Karpas-422 (cell line): ENCODE measurements at regions not wholly inside any gene's neighbourhood (a gene's known extent, or its start where the extent isn't known, plus 50 kb on each side); places are given as distances from the start of the nearest gene placed in this dataset.
A peak's percentile ranks its signal among the peaks of the same experiment; 100 is the strongest.
"Not testable (repeated sequence)": the region's sequence is repeated elsewhere in the genome, so short reads cannot be mapped to it uniquely, and the experiment has no call there.

Source experiments
- DNase-seq: peaks from one replicate; pipeline ENCODE4 v3.0.0-alpha.2; 2015
- H2AFZ ChIP-seq: fragments of 200-600 bp; sonication (generic); 2 replicates; pipeline ENCODE4 v1.6.1; 2014; ENCODE audit warnings: antibody characterized with exemption, low read length, mixed read lengths
- H3K27ac ChIP-seq: fragments of 200-600 bp; sonication (generic); 2 replicates; pipeline ENCODE4 v1.5.1; 2014; ENCODE audit warnings: mild to moderate bottlenecking, low read length, moderate library complexity
- H3K27me3 ChIP-seq: fragments of 200-600 bp; sonication (generic); 2 replicates; pipeline ENCODE4 v1.6.1; 2014; ENCODE audit warnings: low read length, mixed read lengths
- H3K36me3 ChIP-seq: fragments of 200-600 bp; sonication (generic); 2 replicates; pipeline ENCODE4 v1.6.1; 2014; ENCODE audit warnings: low read length, mixed read lengths; ENCODE audit not compliant: insufficient read depth
- H3K4me1 ChIP-seq: fragments of 200-600 bp; sonication (generic); 2 replicates; pipeline ENCODE4 v1.6.1; 2014; ENCODE audit warnings: mild to moderate bottlenecking, low read length, mixed read lengths
- H3K4me2 ChIP-seq: fragments of 200-600 bp; sonication (generic); 2 replicates; pipeline ENCODE4 v1.6.1; 2014; ENCODE audit warnings: low read length, low read depth, mild to moderate bottlenecking; ENCODE audit not compliant: poor library complexity, severe bottlenecking
- H3K4me3 ChIP-seq: fragments of 200-600 bp; sonication (generic); 2 replicates; pipeline ENCODE4 v1.5.1; 2014; ENCODE audit warnings: mild to moderate bottlenecking, antibody characterized with exemption, low read length, mixed read lengths
- H3K79me2 ChIP-seq: fragments of 200-600 bp; sonication (generic); 2 replicates; pipeline ENCODE4 v1.6.1; 2014; ENCODE audit warnings: mild to moderate bottlenecking, low read length, mixed read lengths
- H3K9ac ChIP-seq: fragments of 200-600 bp; sonication (generic); 2 replicates; pipeline ENCODE4 v1.6.0; 2014; ENCODE audit warnings: low read length
- H3K9me2 ChIP-seq: fragments of 200-600 bp; sonication (generic), shearing (Covaris generic); replicated peaks from 2 replicates; pipeline ENCODE4 v1.6.0; 2014; ENCODE audit warnings: mild to moderate bottlenecking, low read length, moderate library complexity; ENCODE audit not compliant: insufficient read depth
- H3K9me3 ChIP-seq: fragments of 300-700, 200-600 bp; sonication (generic); 2 replicates; pipeline ENCODE4 v1.6.1; 2014; ENCODE audit warnings: low read length, mixed read lengths
- H4K20me1 ChIP-seq: fragments of 200-600 bp; sonication (generic); 2 replicates; pipeline ENCODE4 v1.6.1; 2014; ENCODE audit warnings: mild to moderate bottlenecking, antibody characterized with exemption, low read length, low read depth; ENCODE audit not compliant: insufficient read depth

DNA sequence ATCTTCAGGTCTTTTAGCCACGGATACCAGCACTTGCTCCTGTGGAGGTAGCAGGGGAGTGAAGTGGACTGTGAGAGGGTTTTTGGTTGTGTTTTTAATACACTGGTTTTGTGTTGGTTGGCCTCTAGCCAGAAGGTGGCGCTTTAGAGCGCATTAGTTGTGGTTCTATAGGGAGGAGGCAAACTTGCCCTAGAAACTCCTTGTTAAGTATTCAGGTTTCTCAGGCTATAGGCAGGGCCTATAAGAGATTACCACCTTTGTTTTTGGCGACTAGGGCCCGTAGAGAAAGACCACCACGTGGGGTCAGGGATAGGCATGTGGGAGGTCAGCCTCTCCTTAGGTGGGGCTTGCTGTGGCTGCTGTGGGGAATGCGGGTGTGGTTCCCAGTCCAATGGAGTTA lies 221.6 kb upstream of the SPANXN4 start:
- Histone ChIP-seq H2AFZ (no peak overlapping the region), H3K9me3 (peaks cover 29% of the 10 kb centered on the region), H3K36me3 (no peaks in the 10 kb centered on the region), H3K27ac (no peak overlapping the region), H3K27me3 (no peaks in the 10 kb centered on the region), H3K4me2 (no peak overlapping the region), H3K9me2 (no peaks in the 10 kb centered on the region), H3K79me2 (no peaks in the 10 kb centered on the region), H3K4me1 (no peaks in the 10 kb centered on the region), H4K20me1 (no peaks in the 10 kb centered on the region), H3K9ac (no peak overlapping the region), H3K4me3 (no peak overlapping the region)
- peak; percentile 42 for DNase-seq

DNA sequence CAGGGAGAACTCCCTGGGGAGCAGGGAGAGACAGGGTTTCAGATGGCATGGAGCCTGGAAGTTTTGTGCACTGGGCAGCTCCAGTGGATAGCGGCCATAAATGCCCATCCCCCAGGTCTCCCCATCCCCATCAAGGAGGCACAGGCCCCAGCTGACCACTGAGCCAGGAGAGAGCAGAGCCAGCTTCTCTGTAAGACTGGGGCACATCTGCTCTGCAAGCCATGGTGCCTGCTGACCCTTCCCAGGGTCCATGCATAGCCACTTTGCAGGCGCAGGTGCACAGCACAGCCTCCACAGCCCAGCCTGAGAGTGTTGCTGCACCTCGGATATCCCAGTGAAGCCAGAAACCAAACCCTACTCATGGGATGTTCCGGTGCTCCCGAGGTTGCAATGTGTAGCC lies 206.3 kb upstream of the SPANXN4 start:
- no peak overlapping the region for H3K9ac ChIP-seq
- no peak for DNase-seq
- H3K36me3 ChIP-seq, result no peaks in the 10 kb centered on the region
- no peaks in the 10 kb centered on the region for H3K79me2 ChIP-seq
- H3K9me3 ChIP-seq, result peaks cover 26% of the 10 kb centered on the region
- no peak overlapping the region for H3K4me2 ChIP-seq
- H4K20me1 ChIP-seq, result no peaks in the 10 kb centered on the region
- H3K27ac ChIP-seq, result no peak overlapping the region
- H3K9me2 ChIP-seq, result no peaks in the 10 kb centered on the region
- H3K27me3 ChIP-seq, result no peaks in the 10 kb centered on the region
- no peak overlapping the region for H2AFZ ChIP-seq
- H3K4me1 ChIP-seq, result no peaks in the 10 kb centered on the region
- no peak overlapping the region for H3K4me3 ChIP-seq

DNA sequence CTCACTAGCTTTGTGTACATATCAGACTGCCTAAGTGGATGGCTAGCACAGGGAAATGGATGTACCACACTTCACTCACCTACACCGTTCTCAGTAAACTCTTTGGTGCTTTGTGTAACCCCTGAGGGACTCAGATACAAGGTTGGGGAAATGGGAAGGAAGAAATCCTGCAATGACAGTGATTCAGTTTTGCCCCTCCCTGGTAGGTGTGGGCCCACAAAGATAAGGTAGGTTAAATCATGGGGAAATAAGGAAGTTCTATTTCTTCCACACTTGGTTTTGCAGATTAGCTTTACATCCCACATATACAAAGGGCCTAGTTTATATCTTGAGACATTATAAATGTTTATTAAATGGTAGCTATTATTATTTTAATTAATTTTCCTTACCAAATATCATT lies 197.6 kb upstream of the SPANXN4 start:
- no peak overlapping the region for H3K4me3 ChIP-seq
- H3K27me3 ChIP-seq, result no peaks in the 10 kb centered on the region
- no peak overlapping the region for H3K4me2 ChIP-seq
- no peak for DNase-seq
- H3K4me1 ChIP-seq, result no peaks in the 10 kb centered on the region
- H3K9me3 ChIP-seq, result peaks cover 14% of the 10 kb centered on the region
- H3K9ac ChIP-seq, result no peak overlapping the region
- H3K9me2 ChIP-seq, result no peaks in the 10 kb centered on the region
- 0 out of 2 replicates have a peak overlapping the region, but pooled peaks have one; percentile 36 for H2AFZ ChIP-seq
- no peaks in the 10 kb centered on the region for H3K36me3 ChIP-seq
- H3K79me2 ChIP-seq, result no peaks in the 10 kb centered on the region
- H3K27ac ChIP-seq, result no peak overlapping the region
- H4K20me1 ChIP-seq, result no peaks in the 10 kb centered on the region

DNA sequence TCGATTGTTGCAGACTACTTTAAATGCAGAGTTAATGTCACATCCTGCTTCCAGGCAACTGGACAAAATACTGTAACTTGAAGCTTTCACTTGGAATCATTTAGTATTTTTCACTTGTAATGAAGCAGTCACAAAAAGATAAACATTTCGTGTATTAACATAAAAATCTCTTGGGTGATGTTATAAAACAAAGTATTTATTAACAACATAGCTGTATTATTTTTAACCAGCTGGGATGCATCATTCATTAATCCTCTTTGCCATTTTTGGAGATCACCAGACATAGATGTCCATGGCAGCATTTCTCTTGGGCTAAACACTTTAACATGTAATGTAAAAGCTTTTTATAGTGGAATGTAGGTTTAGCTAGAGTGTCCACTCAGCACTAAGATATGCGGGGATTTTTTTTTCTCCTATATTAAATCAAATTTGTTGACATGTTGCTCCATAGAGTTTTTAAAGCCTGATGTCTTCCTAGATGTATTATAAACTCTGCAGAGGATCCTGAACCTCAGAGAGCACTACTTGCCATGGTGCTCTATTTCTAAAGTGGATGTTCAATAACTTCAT lies 193.7 kb upstream of the SPANXN4 start:
- Histone ChIP-seq H3K27me3 (no peaks in the 10 kb centered on the region), H4K20me1 (no peaks in the 10 kb centered on the region), H3K4me1 (no peaks in the 10 kb centered on the region), H3K9me2 (no peaks in the 10 kb centered on the region), H3K9ac (no peak overlapping the region), H3K9me3 (peaks cover 14% of the 10 kb centered on the region), H2AFZ (no peak overlapping the region), H3K4me2 (no peak overlapping the region), H3K79me2 (no peaks in the 10 kb centered on the region), H3K4me3 (no peak overlapping the region), H3K36me3 (no peaks in the 10 kb centered on the region), H3K27ac (no peak overlapping the region)
- DNase-seq, result no peak

DNA sequence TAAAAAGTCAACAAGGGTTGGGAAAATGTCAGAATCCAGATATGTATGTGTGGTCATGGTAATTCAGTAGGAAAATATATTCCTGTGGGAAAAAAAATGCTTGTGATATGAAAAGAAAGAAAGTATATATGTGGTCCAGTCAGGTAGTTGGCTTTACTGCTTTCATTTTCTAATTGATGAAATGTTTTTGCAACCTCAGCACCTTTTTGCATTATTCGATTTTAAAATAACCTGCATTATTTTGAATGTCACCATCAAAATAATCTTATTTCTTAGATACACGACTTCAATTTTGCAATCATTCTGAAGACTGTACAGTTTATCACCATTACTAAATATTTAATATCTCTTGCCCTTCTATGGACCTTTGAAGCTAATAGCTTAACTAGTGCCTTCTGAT lies 170.8 kb upstream of the SPANXN4 start:
- no peaks in the 10 kb centered on the region for H4K20me1 ChIP-seq
- H3K9me3 ChIP-seq, result peaks cover 33% of the 10 kb centered on the region
- no peak overlapping the region for H3K27ac ChIP-seq
- no peak overlapping the region for H3K9ac ChIP-seq
- no peaks in the 10 kb centered on the region for H3K9me2 ChIP-seq
- H3K27me3 ChIP-seq, result no peaks in the 10 kb centered on the region
- no peak for DNase-seq
- H2AFZ ChIP-seq, result no peak overlapping the region
- H3K4me2 ChIP-seq, result no peak overlapping the region
- no peaks in the 10 kb centered on the region for H3K36me3 ChIP-seq
- H3K4me1 ChIP-seq, result no peaks in the 10 kb centered on the region
- no peak overlapping the region for H3K4me3 ChIP-seq
- no peaks in the 10 kb centered on the region for H3K79me2 ChIP-seq

DNA sequence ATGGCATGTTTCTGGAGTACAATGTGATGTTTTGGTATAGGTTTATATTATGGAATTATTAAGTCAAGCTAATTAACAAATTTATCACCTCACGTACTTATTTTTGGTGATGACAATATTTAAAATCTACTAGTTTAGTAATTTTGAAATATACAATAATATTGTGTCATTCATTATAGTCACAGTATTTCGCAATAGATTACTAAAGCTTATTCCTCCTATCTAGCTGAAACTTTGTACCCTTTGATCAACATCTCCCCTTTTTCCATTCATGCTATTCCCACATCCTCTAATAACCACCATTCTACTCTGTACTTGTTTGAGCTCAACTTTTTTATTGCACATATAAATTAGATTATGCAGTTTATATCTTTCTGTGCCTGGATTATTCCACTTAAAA lies 164.8 kb upstream of the SPANXN4 start:
- no peaks in the 10 kb centered on the region for H3K79me2 ChIP-seq
- no peaks in the 10 kb centered on the region for H3K9me2 ChIP-seq
- H3K4me2 ChIP-seq, result no peak overlapping the region
- H3K9ac ChIP-seq, result no peak overlapping the region
- no peak overlapping the region for H2AFZ ChIP-seq
- no peak overlapping the region for H3K4me3 ChIP-seq
- H3K27ac ChIP-seq, result no peak overlapping the region
- no peak for DNase-seq
- peaks cover 37% of the 10 kb centered on the region for H3K9me3 ChIP-seq
- H3K27me3 ChIP-seq, result no peaks in the 10 kb centered on the region
- H3K36me3 ChIP-seq, result no peaks in the 10 kb centered on the region
- H3K4me1 ChIP-seq, result no peaks in the 10 kb centered on the region
- no peaks in the 10 kb centered on the region for H4K20me1 ChIP-seq

DNA sequence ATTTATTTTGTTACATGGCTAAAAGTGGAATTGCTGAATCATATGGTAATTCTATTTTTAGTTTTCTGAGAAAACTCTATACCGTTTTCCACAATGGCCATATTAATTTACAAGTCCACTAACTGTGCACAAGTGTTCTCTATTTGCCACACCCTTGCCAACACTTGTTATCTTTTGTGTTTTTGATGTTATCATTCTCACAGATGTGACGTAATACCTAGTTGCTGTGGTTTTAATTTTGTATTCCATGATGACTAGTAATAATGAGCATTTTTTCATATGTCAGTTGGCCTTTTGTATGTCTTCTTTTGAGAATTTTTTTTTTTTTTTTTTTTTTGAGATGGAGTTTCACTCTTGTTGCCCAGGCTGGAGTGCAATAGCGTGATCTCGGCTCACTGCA lies 164.2 kb upstream of the SPANXN4 start:
- no peaks in the 10 kb centered on the region for H3K36me3 ChIP-seq
- no peaks in the 10 kb centered on the region for H3K27me3 ChIP-seq
- H3K9me2 ChIP-seq, result no peaks in the 10 kb centered on the region
- H3K4me3 ChIP-seq, result no peak overlapping the region
- peaks cover 37% of the 10 kb centered on the region for H3K9me3 ChIP-seq
- H2AFZ ChIP-seq, result no peak overlapping the region
- no peak for DNase-seq
- no peak overlapping the region for H3K4me2 ChIP-seq
- no peaks in the 10 kb centered on the region for H3K79me2 ChIP-seq
- H4K20me1 ChIP-seq, result no peaks in the 10 kb centered on the region
- H3K4me1 ChIP-seq, result no peaks in the 10 kb centered on the region
- no peak overlapping the region for H3K9ac ChIP-seq
- no peak overlapping the region for H3K27ac ChIP-seq

DNA sequence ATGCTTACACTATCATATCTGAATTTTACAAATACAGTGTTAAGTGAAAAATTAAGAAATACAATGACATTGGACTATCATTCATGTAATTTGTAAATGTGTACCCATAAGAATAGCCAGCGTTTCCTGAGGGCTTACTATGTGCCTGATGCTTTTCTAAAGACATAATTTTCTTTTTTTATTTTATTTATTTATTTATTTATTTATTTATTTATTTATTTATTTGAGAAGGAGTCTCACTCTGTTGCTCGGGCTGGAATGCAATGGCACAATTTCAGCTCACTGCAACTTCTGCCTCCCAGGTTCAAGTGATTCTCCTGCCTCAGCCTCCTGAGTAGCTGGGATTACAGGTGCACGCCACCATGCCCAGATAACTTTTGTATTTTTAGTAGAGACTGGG lies 159.5 kb upstream of the SPANXN4 start:
- H3K9me3 ChIP-seq, result peaks cover 32% of the 10 kb centered on the region
- DNase-seq, H3K4me1 ChIP-seq: not testable (repeated sequence)

DNA sequence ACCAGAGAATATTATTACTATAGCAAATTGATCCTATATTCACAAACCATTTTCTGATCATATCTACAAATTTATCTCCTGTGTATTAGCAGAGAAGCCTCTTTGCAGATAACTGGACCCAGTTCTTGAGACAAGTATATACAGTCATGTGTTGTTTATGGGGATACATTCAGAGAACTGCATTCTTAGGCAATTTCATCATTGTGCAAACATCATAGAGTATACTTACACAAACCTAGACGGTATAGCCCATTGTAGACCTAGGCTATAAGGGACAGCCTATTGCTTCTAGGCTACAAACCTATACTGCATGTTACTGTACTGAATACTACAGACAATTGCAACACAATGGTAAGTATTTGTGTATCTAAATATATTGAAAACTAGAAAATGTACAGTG lies 152.5 kb upstream of the SPANXN4 start:
- Histone ChIP-seq H3K9me3 (peaks cover 18% of the 10 kb centered on the region), H3K27ac (no peak overlapping the region), H3K9me2 (no peaks in the 10 kb centered on the region), H3K4me1 (no peaks in the 10 kb centered on the region), H3K79me2 (no peaks in the 10 kb centered on the region), H3K27me3 (no peaks in the 10 kb centered on the region), H3K4me2 (no peak overlapping the region), H3K4me3 (no peak overlapping the region), H3K9ac (no peak overlapping the region), H4K20me1 (no peaks in the 10 kb centered on the region), H3K36me3 (no peaks in the 10 kb centered on the region), H2AFZ (no peak overlapping the region)
- no peak for DNase-seq

More for the DNA sequence above, 159.5 kb upstream of the SPANXN4 start:
- not testable (repeated sequence) for H3K27ac ChIP-seq, H3K4me3 ChIP-seq, H4K20me1 ChIP-seq, H3K27me3 ChIP-seq, H3K9me2 ChIP-seq, H2AFZ ChIP-seq, H3K9ac ChIP-seq, H3K36me3 ChIP-seq, H3K79me2 ChIP-seq, H3K4me2 ChIP-seq
